ENCODE measurements at regions not wholly inside any gene's neighbourhood (a gene's known extent, or its start where the extent isn't known, plus 50 kb on each side); places are given as distances from the start of the nearest gene placed in this dataset.

DNA sequence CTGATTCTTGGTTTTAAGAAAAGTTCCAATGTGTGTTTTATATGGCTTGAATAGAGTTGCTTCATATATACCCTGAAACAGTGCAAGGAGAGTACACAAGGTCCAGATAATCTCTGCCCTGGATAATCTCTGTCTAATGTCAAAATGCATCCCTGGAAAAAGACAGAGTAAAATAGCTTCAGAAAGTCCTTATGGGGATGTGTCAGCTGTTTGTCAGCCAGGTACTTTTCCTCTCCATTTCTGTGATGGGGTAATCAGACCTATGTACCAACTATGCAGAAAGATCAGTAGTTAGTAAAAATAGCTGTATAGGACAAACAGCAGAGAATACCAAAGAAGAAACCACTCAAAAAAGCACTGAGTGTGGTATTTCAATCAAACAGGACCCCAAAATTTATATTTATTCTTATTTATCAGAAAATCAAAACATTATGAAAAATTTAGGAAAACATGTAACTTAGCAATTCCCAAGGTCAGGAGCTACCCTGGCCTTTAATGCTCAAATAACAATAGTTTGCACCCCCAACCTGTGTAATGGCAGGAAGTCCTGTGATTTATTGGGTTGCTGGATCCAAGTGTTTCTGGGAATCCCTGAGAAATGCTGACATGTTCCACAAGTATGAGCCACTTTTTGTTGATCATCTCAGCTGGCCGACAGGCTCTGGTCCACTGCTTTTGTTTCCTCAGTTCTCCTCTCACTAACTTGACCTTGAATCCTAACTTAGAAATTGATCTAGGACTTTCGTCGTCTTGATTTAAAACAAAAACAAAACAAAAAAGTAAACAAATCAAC, 69.6 kb downstream of the MDH1 start:
- DNase-seq (ENCODE audit: low read depth in 2 of 2): peak in 1 of 2 donors; percentile 65

GRCh38 chr2:63660060-63660459, 71.3 kb downstream of the MDH1 start:
- no peak for DNase-seq (ENCODE audit: low read depth in 2 of 2)

DNA sequence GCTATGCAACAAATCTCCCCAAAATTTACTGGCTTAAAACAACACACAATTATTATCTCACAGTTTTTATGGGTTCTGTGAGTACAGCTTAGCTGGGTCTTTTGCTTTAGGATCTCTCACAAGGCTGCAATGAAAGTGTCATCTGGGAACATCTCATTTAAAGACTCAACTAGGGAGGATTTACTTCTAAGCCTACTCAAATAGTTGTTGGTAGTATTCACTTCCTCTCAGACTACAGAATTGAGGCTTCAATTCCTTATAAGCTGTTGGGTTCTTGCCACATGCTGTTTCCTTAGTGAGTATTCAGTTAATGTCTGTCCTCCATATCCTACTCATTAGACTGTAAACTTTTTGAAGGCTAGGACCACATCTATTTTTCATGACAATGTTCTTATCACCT, 72.3 kb downstream of the MDH1 start:
- DNase-seq (ENCODE audit: low read depth in 2 of 2): peak in 1 of 2 donors; percentile 31

- DNase-seq (ENCODE audit: low read depth in 2 of 2): no peak
These were observed 73.5 kb downstream of the MDH1 start for GRCh38 chr2:63662028-63662804.

DNA sequence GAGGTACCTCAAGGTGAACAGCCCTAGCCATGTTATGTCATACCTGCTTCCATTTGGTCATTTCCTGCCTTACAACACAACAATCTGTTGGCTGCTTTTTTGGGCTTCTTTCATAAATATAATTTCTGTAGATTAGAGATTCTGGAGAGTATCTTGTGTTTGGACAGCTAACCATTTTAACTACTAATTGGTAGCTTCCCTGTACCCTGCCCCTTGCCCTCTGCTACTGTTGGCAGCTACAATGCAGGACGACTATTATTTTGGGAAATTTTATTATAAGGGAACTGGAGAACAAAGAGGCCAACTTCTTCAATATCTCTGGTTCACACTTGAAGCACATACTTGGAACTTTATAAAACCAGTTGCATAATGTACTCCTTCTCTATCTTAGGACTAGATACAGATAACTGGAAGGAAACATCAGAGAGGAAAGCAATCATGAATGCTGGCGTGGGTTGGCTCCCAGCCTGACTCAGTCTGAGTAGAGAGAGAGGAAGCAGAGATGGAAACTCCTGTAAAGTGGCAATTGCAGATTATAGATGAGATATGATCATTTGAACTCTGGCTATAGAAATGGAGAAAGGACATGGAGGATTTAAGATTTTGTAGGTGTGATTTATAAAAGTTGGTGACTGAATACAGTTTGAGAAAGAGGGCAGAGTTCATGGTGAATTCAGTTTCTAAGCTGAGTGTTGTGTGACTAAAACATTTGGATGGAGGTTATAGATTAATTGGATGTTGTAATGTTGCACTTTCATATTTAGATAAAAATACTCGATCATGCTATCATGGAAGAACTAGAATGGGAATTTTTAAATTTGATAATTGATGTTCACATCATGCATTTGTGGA, 74.5 kb downstream of the MDH1 start:
- DNase-seq (ENCODE audit: low read depth in 2 of 2): peak in 1 of 2 donors; percentile 12

- no peak for DNase-seq (ENCODE audit: low read depth in 2 of 2)
These were observed 76.3 kb downstream of the MDH1 start for GRCh38 chr2:63665091-63665490.

DNA sequence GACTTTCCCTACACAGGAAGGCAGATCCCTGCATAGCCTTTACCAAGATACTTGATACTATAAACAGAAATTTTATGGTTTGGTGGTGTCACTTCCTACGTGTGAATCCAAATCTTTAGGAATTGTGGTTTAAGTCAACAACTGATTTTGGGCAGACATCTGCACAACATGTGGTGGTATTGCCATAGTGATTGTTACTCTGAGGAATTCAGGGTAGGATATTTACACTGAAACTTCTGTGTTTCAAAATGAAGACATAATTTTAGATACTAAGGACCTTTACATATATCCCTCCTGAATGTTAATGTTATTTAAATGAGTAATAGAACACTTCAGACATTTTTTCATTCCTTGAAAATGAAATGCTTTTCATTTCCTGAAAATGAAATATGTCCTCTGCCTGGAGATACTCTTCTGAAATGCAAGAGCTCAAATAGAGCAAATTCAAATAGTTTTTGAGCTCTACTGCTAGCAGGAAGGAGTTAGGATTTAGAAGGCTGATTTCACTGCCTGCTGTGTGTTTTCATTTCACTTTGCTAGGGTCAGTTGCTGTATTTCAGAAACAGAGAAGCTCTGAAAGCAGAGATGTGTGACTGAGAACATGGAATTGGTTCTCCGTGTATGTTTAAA, 77.2 kb downstream of the MDH1 start:
- no peak for DNase-seq (ENCODE audit: low read depth in 2 of 2)

GRCh38 chr2:63667132-63667700, 78.5 kb downstream of the MDH1 start:
- no peak for DNase-seq (ENCODE audit: low read depth in 2 of 2)

GRCh38 chr2:63668000-63668399, 79.2 kb downstream of the MDH1 start:
- no peak for DNase-seq (ENCODE audit: low read depth in 2 of 2)

DNA sequence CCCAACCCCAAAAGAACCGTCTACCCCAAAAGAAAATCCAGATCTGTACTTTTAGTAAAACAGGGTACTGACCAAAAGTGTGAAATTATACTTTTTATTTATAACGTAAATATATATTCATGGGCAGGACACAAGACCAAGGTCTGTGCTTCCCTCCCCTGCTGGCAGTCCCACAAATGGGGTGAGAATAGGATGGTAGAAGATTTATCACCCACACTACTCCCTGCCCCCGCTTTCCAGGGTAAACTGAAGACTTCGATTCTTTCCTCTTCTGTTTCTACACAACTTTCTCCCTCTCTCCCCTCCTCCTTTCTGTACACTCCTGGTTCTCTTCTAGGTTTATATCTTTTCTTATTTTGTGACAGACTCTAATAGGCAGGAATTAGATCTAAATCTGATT, 79.7 kb downstream of the MDH1 start:
- no peak for DNase-seq (ENCODE audit: low read depth in 2 of 2)

- DNase-seq (ENCODE audit: low read depth in 2 of 2): no peak
These were observed 80.8 kb downstream of the MDH1 start for GRCh38 chr2:63669596-63669995.

- no peak for DNase-seq (ENCODE audit: low read depth in 2 of 2)
These were observed 85.2 kb downstream of the MDH1 start for GRCh38 chr2:63673865-63674533.

DNA sequence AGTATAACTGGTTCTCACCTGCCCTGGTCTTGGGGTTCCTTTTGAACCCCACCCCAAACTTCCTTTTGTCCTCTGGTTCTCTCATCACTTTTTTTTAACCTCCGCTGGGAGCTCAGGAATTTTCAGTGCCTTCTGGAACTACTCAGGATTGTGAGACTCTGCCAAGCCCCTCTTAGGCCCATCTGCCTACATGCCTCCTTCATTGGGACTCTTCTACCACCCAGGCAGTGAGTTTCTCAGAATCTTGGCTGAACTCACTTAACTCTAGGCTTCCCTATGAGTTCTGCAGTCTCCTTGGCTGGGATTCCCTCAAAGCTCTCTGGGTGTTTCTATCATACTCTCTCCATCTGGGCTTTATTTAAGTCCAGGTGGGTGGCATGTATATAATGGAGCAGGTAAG, 86.3 kb downstream of the MDH1 start:
- DNase-seq (ENCODE audit: low read depth in 2 of 2): no peak

- DNase-seq (ENCODE audit: low read depth in 2 of 2): no peak
These were observed 87.4 kb downstream of the MDH1 start for GRCh38 chr2:63676135-63676534.

- DNase-seq (ENCODE audit: low read depth in 2 of 2): no peak
These were observed 89.3 kb downstream of the MDH1 start for GRCh38 chr2:63678085-63678484.

DNA sequence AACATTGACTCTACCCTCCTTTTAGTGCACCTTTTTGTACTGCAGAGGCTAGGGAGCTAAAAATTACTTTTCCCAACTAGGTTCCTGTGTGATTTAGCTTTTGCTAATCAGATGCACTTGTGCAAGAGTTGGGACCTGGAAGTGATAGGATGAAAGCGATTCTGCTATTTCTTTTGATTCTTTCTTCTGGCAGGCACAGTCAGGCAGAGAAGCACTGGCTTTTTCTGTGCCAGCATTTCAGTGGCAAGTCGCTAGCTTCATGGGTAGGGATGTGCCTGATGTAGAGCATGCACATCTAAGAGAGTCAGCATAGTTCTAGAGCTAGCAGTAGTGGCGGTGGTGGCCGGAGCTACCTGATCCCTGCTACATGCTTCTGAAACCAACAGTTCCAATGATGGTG, 89.8 kb downstream of the MDH1 start:
- DNase-seq (ENCODE audit: low read depth in 2 of 2): no peak

GRCh38 chr2:63679252-63679855, 90.6 kb downstream of the MDH1 start:
- DNase-seq (ENCODE audit: low read depth in 2 of 2): no peak

- no peak for DNase-seq (ENCODE audit: low read depth in 2 of 2)
These were observed 91.7 kb downstream of the MDH1 start for GRCh38 chr2:63680455-63680854.

DNA sequence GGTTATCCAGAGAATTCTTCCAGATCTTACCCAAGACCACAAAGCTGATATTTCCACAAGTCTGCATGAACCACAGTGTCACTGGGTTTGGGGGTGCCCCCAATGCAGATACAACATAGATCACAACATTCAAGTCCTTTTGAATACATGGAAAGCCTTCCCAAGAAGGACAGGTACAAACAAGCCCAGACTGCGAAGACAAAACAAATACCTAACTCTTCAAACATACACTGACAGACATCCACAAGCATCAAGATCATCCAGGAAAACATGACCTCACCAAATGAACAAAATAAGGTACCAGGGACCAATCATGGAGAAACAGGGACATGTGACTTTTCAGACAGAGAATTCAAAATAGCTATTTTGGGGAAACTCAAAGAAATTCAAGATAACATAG, 93.1 kb downstream of the MDH1 start:
- DNase-seq (ENCODE audit: low read depth in 2 of 2): no peak

- peak; percentile 60 for DNase-seq (ENCODE audit: low read depth in 2 of 2)
These were observed 103.3 kb downstream of the MDH1 start for GRCh38 chr2:63692002-63692606.
